SH-SY5Y (cell line): ENCODE measurements at regions not wholly inside any gene's neighbourhood (a gene's known extent, or its start where the extent isn't known, plus 50 kb on each side); places are given as distances from the start of the nearest gene placed in this dataset.

Source experiments
- GATA2 ChIP-seq: IDR thresholded peaks from 2 replicates; pipeline ENCODE4 v1.6.1; 2011; ENCODE audit warnings: mild to moderate bottlenecking, low read depth, low read length
- GATA3 ChIP-seq: IDR thresholded peaks from 2 replicates; pipeline ENCODE4 v1.6.1; 2011; ENCODE audit warnings: low read depth, mild to moderate bottlenecking, low read length, moderate library complexity

GRCh38 chr12:38144049-38144448, 172.5 kb upstream of the ALG10B start:
- no peak for TF ChIP-seq GATA2
- TF ChIP-seq GATA3 = no peak
